NOMO-1 (cell line): ENCODE measurements at regions not wholly inside any gene's neighbourhood (a gene's known extent, or its start where the extent isn't known, plus 50 kb on each side); places are given as distances from the start of the nearest gene placed in this dataset.
"Not testable (repeated sequence)": the region's sequence is repeated elsewhere in the genome, so short reads cannot be mapped to it uniquely, and the experiment has no call there.

Experiments
- DNase-seq, 2 experiments: peaks; one replicate each; lab custom pipeline; 2025; ENCODE audit not compliant: unreplicated experiment in 2 of 2; lab: John Stamatoyannopoulos, UW

- no peak for DNase-seq
Measured at GRCh38 chr1:55316502-55316901, 101.3 kb upstream of the USP24 start.

GRCh38 chr1:55315552-55315951, 100.4 kb upstream of the USP24 start:
- no peak for DNase-seq

GRCh38 chr1:55314740-55315139, 99.6 kb upstream of the USP24 start:
- no peak for DNase-seq

GRCh38 chr1:55313903-55314302, 98.7 kb upstream of the USP24 start:
- no peak for DNase-seq

GRCh38 chr1:55311979-55312378, 96.8 kb upstream of the USP24 start:
- no peak for DNase-seq

- no peak for DNase-seq
Measured at GRCh38 chr1:55311057-55311641, 96.0 kb upstream of the USP24 start.

GRCh38 chr1:55310505-55310971, 95.4 kb upstream of the USP24 start:
- DNase-seq: no peak

GRCh38 chr1:55309786-55310504, 94.8 kb upstream of the USP24 start:
- no peak for DNase-seq

GRCh38 chr1:55309053-55309452, 93.9 kb upstream of the USP24 start:
- no peak for DNase-seq

GRCh38 chr1:55305735-55306134, 90.6 kb upstream of the USP24 start:
- DNase-seq: no peak

GRCh38 chr1:55304229-55304740, 89.1 kb upstream of the USP24 start:
- no peak for DNase-seq

- no peak for DNase-seq
Measured at GRCh38 chr1:55302972-55303371, 87.8 kb upstream of the USP24 start.

GRCh38 chr1:55301912-55302311, 86.7 kb upstream of the USP24 start:
- DNase-seq: no peak

- no peak for DNase-seq
Measured at GRCh38 chr1:55300975-55301374, 85.8 kb upstream of the USP24 start.

- DNase-seq: no peak
Measured at GRCh38 chr1:55298167-55298894, 83.2 kb upstream of the USP24 start.

GRCh38 chr1:55296247-55296646, 81.1 kb upstream of the USP24 start:
- not testable (repeated sequence) for DNase-seq

GRCh38 chr1:55289614-55290013, 74.5 kb upstream of the USP24 start:
- DNase-seq: no peak

GRCh38 chr1:55289042-55289441, 73.9 kb upstream of the USP24 start:
- DNase-seq: no peak

- DNase-seq: no peak
Measured at GRCh38 chr1:55288245-55288644, 73.1 kb upstream of the USP24 start.

- no peak for DNase-seq
Measured at GRCh38 chr1:55287723-55288122, 72.6 kb upstream of the USP24 start.

- no peak for DNase-seq
Measured at GRCh38 chr1:55286856-55287602, 71.9 kb upstream of the USP24 start.
